ENCODE measurements at regions not wholly inside any gene's neighbourhood (a gene's known extent, or its start where the extent isn't known, plus 50 kb on each side); places are given as distances from the start of the nearest gene placed in this dataset.

GRCh38 chr6:48397887-48398286 is 286.9 kb upstream of the PTCHD4 start (continued):
- TF ChIP-seq MTA2 (IDR thresholded peaks at IDR 0.05; ENCODE audit: low read depth): no peak
- TF ChIP-seq NBN (IDR thresholded peaks at IDR 0.05): no peak
- TF ChIP-seq, protein P1, sequence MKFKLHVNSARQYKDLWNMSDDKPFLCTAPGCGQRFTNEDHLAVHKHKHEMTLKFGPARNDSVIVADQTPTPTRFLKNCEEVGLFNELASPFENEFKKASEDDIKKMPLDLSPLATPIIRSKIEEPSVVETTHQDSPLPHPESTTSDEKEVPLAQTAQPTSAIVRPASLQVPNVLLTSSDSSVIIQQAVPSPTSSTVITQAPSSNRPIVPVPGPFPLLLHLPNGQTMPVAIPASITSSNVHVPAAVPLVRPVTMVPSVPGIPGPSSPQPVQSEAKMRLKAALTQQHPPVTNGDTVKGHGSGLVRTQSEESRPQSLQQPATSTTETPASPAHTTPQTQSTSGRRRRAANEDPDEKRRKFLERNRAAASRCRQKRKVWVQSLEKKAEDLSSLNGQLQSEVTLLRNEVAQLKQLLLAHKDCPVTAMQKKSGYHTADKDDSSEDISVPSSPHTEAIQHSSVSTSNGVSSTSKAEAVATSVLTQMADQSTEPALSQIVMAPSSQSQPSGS (IDR thresholded peaks at IDR 0.05; ENCODE audit: low read length): no peak

- BruUV-seq (replicated peaks): no TSS peak
- Histone ChIP-seq H3K79me2 (ENCODE audit: control insufficient read depth, insufficient read depth, low read length) (no peaks in the 10 kb centered on the region), H3K36me3 (ENCODE audit: control insufficient read depth in 2 of 2, insufficient read depth in 2 of 2, low read length in 1 of 2) (no peaks in the 10 kb centered on the region), H3K27ac (ENCODE audit: control insufficient read depth, insufficient read depth) (no peak overlapping the region), H2AFZ (ENCODE audit: control insufficient read depth, low read depth, low read length) (no peak overlapping the region), H4K20me1 (ENCODE audit: control insufficient read depth, insufficient read depth) (no peaks in the 10 kb centered on the region), H3K27me3 (replicated peaks in 1 of 2; ENCODE audit: control insufficient read depth in 2 of 2, insufficient read depth in 2 of 2, low read length in 1 of 2) (no peaks in the 10 kb centered on the region), H3K4me2 (ENCODE audit: control insufficient read depth, insufficient read depth) (no peak overlapping the region), H3K4me3 (no peak overlapping the region), H3K9ac (ENCODE audit: control insufficient read depth, insufficient read depth, low read length) (no peak overlapping the region), H3K4me1 (ENCODE audit: control insufficient read depth, insufficient read depth, low read length) (no peaks in the 10 kb centered on the region), H3K9me3 (replicated peaks; ENCODE audit: control insufficient read depth, insufficient read depth, low read length) (no peaks in the 10 kb centered on the region)
- intact Hi-C loops (cut with micrococcal nuclease; ENCODE audit: unreplicated experiment) (no loop called here), in situ Hi-C loops (cut with MboI) (no loop called here)
- CTCF ChIA-PET: no interaction called here
- ATAC-seq (no peak), DNase-seq (ENCODE audit: low read depth, low spot score) (no peak), FAIRE-seq (no peak)
- SMC1A ChIA-PET (ENCODE audit: uncharacterized antibody, unreplicated experiment): interaction anchor here (1.5 kb wide), 1 partner anchor 28 kb away, joined by 3 read pairs; no protein-coding TSS in a partner anchor
- POLR2A ChIA-PET: no interaction called here
- 23% methylated on average over 4 of the region's 4 CpGs for WGBS (ENCODE audit: insufficient coverage, insufficient replicate concordance, low lambda C conversion rate, missing lambda C conversion rate)
- RAD21 ChIA-PET (ENCODE audit: unreplicated experiment): no interaction called here
- no peak for TF ChIP-seq BMI1 (IDR thresholded peaks at IDR 0.05; ENCODE audit: borderline replicate concordance)
- no peak for TF ChIP-seq NFIC (IDR thresholded peaks at IDR 0.05; ENCODE audit: low read depth, low read length)
- no peak for TF ChIP-seq RUNX3 (IDR thresholded peaks at IDR 0.05; ENCODE audit: low read length)
- TF ChIP-seq ZBED1 (IDR thresholded peaks at IDR 0.05; ENCODE audit: borderline replicate concordance): no peak
- TF ChIP-seq RBBP5 (conservative IDR thresholded peaks at IDR 0.05): no peak
- no peak for TF ChIP-seq ATF7 (IDR thresholded peaks at IDR 0.05; ENCODE audit: low read depth)
- TF ChIP-seq NKRF (conservative IDR thresholded peaks at IDR 0.05): no peak
- no peak for TF ChIP-seq POLR2A (IDR thresholded peaks at IDR 0.05; ENCODE audit: low read depth, low read length)
- no peak for TF ChIP-seq RFX5 (IDR thresholded peaks at IDR 0.05; ENCODE audit: low read depth, low read length)
- no peak for TF ChIP-seq REST (IDR thresholded peaks at IDR 0.05; ENCODE audit: low read depth, low read length)
- no peak for TF ChIP-seq SREBF2 (IDR thresholded peaks at IDR 0.05; ENCODE audit: low read length)
- no peak for TF ChIP-seq SMAD5 (IDR thresholded peaks at IDR 0.05; ENCODE audit: low read depth)
- TF ChIP-seq USF2 (IDR thresholded peaks at IDR 0.05; ENCODE audit: borderline replicate concordance, low read depth, low read length): no peak
- TF ChIP-seq BHLHE40 (IDR thresholded peaks at IDR 0.05; ENCODE audit: borderline replicate concordance in 1 of 2, low read depth in 2 of 2, low read length in 1 of 2): no peak
Observed at GRCh38 chr6:48389146-48390043, 278.4 kb upstream of the PTCHD4 start.

All from GM12878 (cell line).